HFF-Myc (cell line): ENCODE measurements at regions not wholly inside any gene's neighbourhood (a gene's known extent, or its start where the extent isn't known, plus 50 kb on each side); places are given as distances from the start of the nearest gene placed in this dataset.

Experiments
- DNase-seq: peaks from one replicate; pipeline ENCODE4 v3.0.0-alpha.2; 2011; ENCODE audit warnings: low read depth; ENCODE audit errors: extremely low read depth
- H3K4me3 ChIP-seq: replicated peaks from 2 replicates; pipeline ENCODE4 v1.5.1; 2011; ENCODE audit warnings: low read depth, mild to moderate bottlenecking, control low read depth, low read length
- TF ChIP-seq, protein P1 (sequence below): IDR thresholded peaks from 2 replicates; pipeline ENCODE4 v1.5.1; 2012; ENCODE audit warnings: mild to moderate bottlenecking, low read depth, low read length, control low read depth; ENCODE audit errors: missing control alignments

DNA sequence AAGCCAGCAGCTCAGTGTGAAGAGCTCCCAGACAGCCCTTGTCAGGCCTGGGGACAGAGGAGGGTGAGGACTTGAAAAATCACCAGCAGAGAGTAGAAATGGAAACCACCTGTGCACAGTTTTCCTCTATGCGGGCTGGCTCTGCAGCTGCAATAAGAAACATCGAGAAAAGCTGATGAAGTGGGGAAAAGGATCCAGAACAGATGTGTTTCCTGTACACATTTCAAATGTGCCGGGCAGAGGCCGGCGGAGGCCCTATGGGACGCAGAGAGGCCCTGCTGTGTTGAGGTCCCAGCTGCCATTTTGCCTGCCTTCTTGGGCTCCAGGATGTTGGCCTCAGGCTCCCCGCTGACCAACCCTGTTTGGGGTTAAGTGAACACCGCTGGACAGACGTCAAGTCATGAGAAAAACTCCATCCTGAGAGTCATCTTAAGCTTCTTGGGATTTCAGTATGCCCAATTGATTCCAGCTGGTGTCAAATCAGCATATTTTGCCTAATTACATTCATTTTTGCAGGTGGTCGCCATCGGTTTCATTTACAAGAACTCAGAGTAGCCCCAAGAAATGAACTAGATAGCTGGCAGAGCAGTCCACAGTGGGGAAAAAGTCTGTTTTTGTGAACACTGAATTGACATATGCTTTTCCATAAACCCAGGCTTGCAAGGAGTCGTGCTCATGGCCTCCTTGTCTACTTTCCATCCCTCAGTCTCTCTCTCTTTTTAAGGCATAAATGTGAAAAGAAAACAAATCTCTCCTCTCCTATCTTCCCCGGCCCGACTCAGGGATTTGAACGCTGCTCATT, 150.4 kb upstream of the PHACTR3 start:
- TF ChIP-seq, protein P1, sequence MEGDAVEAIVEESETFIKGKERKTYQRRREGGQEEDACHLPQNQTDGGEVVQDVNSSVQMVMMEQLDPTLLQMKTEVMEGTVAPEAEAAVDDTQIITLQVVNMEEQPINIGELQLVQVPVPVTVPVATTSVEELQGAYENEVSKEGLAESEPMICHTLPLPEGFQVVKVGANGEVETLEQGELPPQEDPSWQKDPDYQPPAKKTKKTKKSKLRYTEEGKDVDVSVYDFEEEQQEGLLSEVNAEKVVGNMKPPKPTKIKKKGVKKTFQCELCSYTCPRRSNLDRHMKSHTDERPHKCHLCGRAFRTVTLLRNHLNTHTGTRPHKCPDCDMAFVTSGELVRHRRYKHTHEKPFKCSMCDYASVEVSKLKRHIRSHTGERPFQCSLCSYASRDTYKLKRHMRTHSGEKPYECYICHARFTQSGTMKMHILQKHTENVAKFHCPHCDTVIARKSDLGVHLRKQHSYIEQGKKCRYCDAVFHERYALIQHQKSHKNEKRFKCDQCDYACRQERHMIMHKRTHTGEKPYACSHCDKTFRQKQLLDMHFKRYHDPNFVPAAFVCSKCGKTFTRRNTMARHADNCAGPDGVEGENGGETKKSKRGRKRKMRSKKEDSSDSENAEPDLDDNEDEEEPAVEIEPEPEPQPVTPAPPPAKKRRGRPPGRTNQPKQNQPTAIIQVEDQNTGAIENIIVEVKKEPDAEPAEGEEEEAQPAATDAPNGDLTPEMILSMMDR = no peak
- no peak for DNase-seq
- no peak overlapping the region for H3K4me3 ChIP-seq

DNA sequence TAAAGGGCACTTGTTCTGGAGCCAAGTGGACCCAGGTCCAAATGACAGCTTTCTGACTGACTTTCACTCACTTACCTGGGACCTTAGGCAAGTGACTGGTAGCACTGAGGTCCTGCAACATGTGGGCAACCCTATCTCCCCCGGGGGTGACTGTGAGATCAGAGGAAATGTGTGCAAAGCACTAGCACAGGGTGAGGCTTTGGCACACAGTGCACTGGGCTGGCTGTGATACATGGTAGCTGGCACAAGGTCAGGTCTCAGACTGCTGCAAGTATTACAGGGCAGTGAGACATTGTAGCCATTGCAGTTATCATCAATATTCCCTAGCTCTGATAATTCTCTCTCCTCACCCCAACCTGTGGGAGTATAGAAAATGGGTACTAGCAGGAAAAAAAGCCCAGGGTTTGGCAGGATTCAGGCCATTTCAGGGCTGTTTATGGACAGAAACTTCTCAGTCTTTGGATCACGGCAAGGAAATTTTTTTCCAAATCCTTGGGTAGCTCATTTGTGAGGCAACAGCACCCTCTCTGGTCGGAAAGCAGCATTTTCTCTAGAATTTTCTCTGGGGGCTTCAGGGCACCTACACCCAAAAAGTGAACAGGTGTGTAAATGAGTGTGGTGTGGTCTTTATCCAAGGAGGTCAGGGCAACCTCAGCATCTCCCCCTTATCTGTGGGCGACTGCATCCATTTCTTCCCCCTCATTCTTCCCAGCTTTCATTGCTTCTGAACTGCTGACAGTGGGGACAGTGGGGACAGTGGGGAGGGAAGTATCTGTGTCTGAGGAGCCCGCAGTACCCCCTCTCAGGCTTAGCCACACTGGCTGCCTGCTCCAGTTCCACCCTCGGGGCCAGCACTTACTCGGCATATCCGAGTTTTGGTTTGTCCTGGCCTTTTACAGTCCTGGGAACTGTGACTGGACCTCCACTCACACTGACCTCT, 148.7 kb upstream of the PHACTR3 start:
- TF ChIP-seq, protein P1 = peak; percentile 51
- DNase-seq = no peak
- no peak overlapping the region for H3K4me3 ChIP-seq

DNA sequence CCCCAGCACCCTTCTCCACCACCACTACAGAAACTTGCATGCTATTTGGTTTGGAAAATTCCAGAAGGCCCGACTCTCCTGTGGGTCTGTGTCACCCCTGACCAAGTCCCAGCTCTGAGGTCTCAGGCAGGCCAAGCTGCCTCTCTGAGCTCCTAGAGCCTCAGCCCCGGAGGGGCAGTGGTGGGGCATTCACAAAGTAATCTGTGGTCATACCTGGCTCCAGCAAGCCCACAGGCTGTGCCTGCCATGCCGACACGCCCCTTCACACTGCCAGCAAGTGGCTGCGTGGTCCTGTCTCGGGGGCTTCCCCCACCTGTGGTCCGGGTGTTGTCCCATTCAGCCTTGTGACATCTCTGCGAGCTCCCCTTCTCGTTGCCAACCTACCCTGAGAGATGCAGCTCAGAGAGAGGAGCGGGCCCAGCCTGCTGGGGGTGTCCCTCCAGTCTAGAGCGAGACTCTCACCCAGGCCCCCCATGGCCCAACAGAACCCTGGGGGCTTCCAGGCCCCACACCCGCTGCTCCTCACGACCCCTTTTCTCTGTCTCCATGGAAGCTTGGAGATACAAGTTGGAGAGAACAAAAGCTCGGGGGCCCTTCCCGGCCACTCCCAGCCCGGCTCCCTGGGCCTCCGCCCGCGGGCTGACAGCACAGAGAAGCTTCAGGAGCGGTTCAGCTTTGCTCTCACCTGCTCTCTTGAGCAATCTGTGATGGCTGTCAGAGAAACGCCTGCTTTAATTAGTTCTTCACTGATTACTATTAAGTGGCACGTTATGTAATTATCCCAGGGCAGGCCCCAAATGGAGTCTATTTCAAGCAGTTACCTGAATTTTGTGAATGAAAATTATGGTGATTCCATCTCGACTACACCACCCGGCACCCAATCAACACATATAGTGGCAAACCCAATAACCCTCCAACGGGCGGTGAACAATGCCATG, 147.7 kb upstream of the PHACTR3 start:
- DNase-seq = no peak
- TF ChIP-seq, protein P1 = no peak

DNA sequence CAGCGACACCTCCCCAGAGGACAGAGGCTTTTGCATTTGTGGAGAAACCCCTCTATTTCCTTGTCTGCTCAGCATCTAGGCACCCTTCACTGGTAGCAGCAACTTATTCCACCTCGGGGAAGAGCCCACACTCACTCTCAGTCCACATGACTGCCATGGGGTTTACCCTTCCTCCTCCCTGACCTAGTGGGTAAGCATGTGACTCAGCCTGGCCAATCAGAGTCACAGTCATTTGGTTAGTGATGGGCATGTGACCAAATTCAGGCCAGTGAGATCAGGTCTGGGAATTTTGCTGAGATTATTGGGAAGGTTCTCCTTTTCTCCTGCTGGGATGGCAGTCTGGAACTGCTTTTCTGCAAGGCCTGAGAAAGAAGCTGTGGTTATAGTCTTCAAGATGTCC, 145.7 kb upstream of the PHACTR3 start:
- TF ChIP-seq, protein P1 = no peak
- no peak for DNase-seq

More for the DNA sequence above, 147.7 kb upstream of the PHACTR3 start:
- H3K4me3 ChIP-seq = no peak overlapping the region

DNA sequence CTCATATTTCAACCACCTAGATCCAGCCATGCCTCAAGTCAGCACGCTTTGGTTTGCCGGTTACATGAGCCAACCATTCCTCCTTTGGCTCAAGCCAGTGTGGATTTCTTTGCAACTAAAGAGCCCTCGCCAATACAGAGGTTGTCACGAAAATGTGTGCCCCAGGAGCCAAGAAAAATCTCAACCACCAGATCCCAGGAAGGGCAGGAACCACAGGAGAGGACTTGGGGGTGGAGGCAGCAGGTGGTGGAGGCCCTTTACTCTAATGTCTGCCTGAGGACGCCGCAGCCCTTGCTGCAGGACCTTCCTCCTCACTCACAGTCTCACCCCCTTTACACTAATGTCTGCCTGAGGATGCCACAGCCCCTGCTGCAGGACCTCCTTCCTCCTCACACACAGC, 144.8 kb upstream of the PHACTR3 start:
- DNase-seq = no peak
- TF ChIP-seq, protein P1 = no peak
- no peak overlapping the region for H3K4me3 ChIP-seq

More for the DNA sequence above, 145.7 kb upstream of the PHACTR3 start:
- no peak overlapping the region for H3K4me3 ChIP-seq

DNA sequence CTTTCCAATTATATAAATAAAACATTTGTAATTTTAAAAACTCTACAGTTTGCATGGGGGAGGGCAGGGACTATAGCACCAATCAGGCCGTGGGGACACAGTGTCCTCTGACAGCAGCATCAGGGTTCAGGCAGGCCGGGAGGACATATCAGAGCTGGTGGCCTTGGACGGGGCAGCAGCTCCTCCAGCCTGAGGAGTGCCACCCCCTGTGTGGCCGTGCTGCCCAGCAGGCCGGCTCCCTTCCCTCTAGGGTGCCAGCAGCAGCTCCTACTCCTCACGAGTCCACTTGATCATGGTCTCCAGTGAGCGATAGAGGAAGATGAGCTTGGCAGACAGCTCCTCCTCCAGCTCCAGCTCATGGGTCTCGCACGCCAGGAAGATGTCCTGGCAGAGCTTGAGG, 144.0 kb upstream of the PHACTR3 start:
- DNase-seq = no peak
- TF ChIP-seq, protein P1 = no peak
- no peak overlapping the region for H3K4me3 ChIP-seq
